ENCODE measurements at regions not wholly inside any gene's neighbourhood (a gene's known extent, or its start where the extent isn't known, plus 50 kb on each side); places are given as distances from the start of the nearest gene placed in this dataset.
"Not testable (repeated sequence)": the region's sequence is repeated elsewhere in the genome, so short reads cannot be mapped to it uniquely, and the experiment has no call there.

DNA sequence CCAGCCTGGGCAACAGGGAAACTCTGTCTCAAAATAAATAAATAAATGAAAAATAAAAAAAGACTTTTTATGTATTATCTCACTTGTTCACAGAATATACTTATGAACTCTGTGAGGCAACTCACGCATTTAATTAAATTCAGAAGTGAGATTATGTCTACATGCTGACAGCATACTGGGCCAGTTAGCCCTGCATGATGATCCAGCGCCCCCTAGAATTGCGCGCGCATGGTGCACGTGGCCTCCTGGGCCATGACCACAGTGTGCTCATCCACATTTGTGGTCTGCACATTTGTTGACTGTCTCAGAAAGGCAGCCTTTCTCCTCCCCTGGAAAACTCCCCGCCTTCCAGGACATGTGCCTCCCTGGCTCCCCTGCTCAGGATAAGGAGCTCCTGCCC, 64.8 kb upstream of the METTL9 start:
- not testable (repeated sequence) for DNase-seq (ENCODE audit: low spot score)

DNA sequence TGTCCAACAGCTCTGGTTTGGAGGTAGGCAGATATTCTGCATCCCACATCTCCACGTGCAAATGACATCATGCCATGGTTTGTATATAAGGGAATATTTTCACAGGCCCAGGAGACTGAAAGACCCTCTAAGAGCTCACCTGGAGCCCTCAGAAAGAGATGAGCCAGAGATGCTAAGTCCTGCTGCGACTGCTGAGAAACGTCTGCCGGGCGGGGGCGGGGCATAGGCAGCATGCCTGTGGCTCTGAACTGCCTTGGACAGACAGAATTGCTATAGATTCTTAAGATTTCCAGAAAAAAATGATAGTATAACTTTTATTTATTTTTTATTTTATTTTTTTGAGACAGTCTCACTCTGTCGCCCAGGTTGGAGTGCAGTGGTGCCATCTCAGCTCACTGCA, 64.2 kb upstream of the METTL9 start:
- DNase-seq (ENCODE audit: low spot score): not testable (repeated sequence)

DNA sequence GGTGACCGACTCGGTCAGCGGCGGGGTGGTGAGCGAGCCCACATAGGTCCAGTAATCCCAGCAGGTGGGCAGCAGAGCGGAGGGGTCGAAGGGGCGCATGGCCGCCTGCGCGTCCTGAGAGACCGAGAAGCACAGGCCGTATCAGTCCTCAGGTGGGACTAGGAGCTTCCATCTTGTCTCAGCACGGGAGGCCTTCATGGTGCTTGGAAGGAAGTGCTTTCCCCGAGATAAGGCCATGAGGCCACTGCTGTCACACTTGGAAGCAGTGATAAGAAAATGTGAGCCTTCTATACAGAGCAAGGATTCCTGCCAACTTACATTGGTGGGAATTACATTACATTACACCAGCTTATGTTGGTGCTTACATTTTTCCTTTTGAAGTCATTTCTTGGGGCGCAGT, 62.6 kb upstream of the METTL9 start:
- not testable (repeated sequence) for DNase-seq (ENCODE audit: low spot score)

DNA sequence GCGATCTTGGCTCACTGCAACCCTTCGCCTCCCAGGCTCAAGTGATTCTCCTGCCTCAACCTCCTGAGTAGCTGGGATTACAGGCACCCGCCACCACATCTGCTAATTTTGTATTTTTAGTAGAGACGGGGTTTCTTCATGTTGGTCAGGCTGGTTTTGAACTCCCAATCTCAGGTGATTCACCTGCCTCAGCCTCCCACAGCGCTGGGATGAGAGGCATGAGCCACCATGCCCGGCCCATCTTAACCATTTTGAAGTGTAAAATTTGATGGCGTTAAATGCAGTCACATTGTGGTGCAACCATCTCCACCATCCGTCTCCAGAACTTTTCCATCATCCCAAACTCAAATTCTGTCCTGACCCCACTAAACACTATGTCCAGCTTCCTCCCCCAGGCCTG, 61.8 kb upstream of the METTL9 start:
- not testable (repeated sequence) for DNase-seq (ENCODE audit: low spot score)

DNA sequence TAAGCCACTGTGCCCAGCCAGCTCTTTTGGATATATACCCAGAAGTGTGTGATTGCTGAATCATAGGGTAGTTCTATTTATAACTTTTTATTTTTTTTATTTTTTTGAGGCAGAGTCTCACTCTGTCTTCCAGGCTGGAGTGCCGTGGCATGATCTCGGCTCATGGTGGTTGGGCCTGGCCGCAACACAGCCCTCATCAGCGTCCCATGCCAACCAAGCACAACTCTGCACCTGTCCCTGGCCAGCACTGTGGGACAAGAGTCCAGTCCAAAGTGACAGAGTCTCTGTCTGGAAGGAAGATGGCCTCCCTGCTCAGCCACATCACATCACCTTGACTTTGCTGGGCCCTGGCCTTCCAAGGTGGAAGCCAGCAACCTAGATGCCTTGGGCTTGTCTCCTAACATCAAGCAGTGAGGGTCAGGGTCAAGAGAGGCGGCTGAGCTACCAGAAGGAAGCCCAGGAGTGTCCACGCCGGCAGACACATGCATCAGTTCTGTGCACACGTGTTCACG, 60.2 kb upstream of the METTL9 start:
- not testable (repeated sequence) for DNase-seq (ENCODE audit: low spot score)

DNA sequence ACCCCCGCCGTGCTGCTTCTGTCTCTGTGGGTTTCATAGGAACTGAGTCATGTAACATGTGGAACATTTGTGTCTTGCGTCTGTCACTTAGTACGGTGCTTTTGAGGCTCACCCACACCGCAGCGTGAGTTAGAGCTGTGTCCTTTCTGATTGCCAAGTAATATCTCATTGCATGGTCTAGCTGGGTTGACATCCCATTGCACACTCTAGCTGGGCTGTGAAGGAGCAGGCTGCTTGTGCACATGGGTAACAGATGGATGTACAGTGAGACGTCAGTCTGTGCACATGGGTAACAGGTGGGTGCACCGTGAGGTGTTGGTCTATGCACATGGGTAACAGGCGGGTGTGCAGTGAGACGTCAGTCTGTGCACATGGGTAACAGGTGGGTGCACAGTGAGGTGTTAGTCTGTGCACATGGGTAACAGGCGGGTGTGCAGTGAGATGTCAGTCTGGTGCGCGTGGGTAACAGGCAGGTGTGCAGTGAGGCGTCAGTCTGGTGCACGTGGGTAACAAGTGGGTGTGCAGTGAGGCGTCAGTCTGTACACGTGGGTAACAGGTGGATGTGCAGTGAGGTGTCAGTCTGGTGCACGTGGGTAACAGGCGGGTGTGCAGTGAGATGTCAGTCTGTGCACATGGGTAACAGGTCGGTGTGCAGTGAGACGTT, 58.5 kb upstream of the METTL9 start:
- not testable (repeated sequence) for DNase-seq (ENCODE audit: low spot score)

DNA sequence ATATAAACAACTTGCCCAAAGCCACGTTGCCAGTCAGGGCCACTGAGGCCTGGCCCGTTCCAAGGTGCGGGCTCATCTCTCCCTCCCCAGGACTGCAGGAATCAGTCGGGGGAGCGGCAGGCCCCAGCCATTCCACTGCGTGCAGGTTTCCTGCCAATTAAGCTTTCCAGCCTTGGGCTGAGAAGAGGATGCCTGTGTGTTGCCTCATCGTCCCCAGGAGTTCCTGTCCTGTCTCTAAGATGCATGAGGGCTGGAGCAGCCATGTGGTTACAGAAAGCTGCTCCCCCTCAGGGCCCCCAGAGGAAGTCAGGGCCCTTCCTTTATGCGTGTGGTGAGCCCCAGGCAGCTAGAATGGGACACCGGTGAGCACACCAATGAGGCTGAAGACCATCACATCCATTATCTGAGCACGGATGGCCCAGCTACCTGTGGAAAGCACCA, 57.7 kb upstream of the METTL9 start:
- DNase-seq (ENCODE audit: low spot score): not testable (repeated sequence)

DNA sequence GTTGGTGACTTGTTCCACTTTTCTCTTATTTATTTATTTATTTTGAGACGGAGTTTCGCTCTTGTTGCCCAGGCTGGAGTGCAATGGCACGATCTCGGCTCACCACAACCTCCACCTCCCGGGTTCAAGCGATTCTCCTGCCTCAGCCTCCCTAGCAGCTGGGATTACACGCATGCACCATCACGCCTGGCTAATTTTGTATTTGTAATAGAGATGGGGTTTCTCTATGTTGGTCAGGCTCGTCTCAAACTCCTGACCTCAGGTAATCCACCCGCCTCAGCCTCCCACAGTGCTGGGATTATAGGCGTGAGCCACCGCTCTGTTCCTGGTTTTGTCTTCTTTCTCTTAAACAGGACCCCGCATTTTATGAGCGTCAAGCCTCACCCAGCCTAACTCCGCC, 57.3 kb upstream of the METTL9 start:
- not testable (repeated sequence) for DNase-seq (ENCODE audit: low spot score)

DNA sequence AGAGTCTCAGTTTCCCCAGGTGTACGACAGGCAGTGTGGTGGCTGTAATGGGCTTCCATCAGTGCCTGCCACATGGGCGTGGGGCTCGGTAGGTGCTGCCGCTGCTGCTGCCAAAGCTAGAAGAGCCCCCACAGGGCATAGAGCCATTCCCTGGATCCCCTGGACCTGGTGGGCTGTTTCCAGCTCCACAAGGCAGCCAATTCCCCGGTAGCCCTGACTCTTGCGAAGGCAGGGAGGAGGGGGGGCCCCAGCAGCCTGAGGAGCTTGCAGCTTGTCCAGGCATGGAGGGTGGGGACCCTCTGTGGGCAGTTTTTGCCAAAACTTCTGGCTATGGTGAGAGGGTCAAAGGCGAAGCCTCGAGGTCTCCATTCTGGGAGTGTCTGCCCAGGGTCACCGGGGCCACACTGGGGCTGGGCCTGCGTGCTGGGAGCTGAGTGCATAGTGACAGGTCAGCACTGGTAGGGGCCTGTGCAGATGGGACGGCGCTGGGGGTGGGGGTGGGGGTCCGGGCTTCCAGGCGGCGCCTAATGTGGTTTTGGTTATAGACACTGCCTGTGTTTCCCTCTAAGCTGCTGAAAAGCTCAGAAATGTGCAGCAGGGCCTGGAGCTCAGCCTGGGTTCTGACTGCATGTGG, 56.8 kb upstream of the METTL9 start:
- DNase-seq (ENCODE audit: low spot score): not testable (repeated sequence)

DNA sequence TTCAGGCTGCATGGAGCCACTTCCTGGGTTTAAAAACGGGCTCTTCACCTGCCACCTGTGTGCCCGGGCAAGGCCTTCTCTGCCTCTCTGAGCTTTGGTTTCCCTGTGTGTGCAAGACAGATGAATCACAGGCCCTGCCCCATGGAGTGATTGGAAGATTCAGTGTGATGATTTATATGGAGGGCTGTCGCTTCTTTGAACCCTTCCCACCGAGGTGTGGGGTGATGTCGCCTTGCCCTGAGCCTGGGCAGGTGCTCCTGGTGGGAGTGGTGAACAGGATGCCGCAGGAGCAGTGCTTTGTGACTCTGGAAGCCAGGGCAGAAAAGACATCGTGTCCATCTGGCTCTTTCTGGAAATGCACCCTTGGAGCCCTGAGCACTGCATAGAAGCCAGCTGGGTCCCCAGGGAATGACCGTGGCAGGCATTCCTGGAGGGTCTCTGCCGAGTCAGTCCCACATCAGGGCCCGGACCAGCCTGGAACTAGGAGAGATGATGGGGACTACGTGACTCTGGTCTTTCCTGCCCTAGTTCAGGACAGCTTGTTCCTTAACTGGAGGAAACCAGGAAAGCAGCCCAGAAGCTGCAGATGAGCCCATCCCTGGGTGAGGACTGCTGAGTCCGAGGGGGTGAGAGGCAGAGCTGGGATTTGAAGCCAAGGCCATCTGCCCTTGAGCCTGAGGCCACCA, 56.1 kb upstream of the METTL9 start:
- not testable (repeated sequence) for DNase-seq (ENCODE audit: low spot score)

DNA sequence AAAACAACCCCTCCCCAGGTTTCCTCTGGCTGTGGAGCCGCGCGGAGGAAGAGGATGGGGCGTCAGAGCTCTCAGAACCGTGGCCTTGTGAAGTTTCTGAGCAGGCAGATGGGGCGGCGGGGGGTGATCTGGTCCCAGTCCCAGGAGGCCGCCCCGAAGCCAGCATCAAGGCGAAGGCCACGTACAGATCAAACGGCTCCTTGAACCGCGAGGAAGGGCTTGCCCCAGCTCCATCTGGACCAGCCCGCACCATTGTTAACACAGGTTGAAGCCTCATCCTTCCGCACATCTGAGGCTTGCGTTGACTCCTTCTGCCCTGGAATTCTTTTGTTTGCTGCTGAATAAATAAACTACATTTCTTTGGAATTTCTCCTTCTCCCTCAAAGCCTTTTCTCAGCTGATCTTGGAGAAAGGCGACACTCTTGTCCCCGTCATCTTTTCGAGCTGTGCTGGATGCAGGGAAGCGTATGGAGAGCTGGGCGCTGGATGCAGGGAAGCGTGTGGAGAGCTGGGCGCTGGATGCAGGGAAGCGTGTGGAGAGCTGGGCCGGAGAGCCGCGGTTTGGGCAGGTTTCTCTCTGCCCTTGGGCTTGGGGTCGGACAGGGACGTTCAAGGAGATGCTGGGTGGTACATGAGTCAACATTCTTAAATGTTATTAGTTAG, 53.6 kb upstream of the METTL9 start:
- not testable (repeated sequence) for DNase-seq (ENCODE audit: low spot score)

DNA sequence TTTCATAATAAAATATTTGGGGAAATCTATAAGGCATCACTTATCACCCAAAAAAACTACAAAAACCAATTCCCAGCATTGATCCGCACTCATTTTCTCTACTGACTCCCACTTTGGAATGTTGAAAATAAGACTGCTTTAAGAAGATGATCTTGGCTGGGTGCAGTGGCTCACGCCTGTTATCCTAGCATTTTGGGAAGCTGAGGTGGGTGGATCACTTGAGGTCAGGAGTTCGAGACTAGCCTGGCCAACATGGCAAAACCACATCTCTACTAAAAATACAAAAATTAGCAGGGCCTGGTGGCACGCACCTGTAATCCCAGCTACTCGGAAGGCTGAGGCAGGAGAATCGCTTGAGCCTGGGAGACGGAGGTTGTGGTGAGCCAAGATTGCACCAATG, 50.0 kb upstream of the METTL9 start:
- DNase-seq (ENCODE audit: low spot score): not testable (repeated sequence)

Measured in AG08396 (cell line).